ENCODE measurements at regions not wholly inside any gene's neighbourhood (a gene's known extent, or its start where the extent isn't known, plus 50 kb on each side); places are given as distances from the start of the nearest gene placed in this dataset.
A peak's percentile ranks its signal among the peaks of the same experiment; 100 is the strongest.

GRCh38 chr16:8237452-8237851 is 352.9 kb downstream of the TMEM114 start:
- DNase-seq (ENCODE audit: extremely low read depth in 1 of 11, low read depth in 9 of 11, low spot score in 4 of 11) = no peak

- DNase-seq (ENCODE audit: extremely low read depth in 1 of 11, low read depth in 9 of 11, low spot score in 4 of 11) = no peak
Measured at GRCh38 chr16:8236816-8237215, 353.5 kb downstream of the TMEM114 start.

- no peak for DNase-seq (ENCODE audit: extremely low read depth in 1 of 11, low read depth in 9 of 11, low spot score in 4 of 11)
Measured at GRCh38 chr16:8230497-8230896, 359.8 kb downstream of the TMEM114 start.

GRCh38 chr16:8229011-8229520 is 361.2 kb downstream of the TMEM114 start:
- no peak for DNase-seq (ENCODE audit: extremely low read depth in 1 of 11, low read depth in 9 of 11, low spot score in 4 of 11)

GRCh38 chr16:8217201-8217600 is 373.1 kb downstream of the TMEM114 start:
- no peak for DNase-seq (ENCODE audit: extremely low read depth in 1 of 11, low read depth in 9 of 11, low spot score in 4 of 11)

- no peak for DNase-seq (ENCODE audit: extremely low read depth in 1 of 11, low read depth in 9 of 11, low spot score in 4 of 11)
Measured at GRCh38 chr16:8204769-8205168, 385.5 kb downstream of the TMEM114 start.

- DNase-seq (ENCODE audit: extremely low read depth in 1 of 11, low read depth in 9 of 11, low spot score in 4 of 11) = no peak
Measured at GRCh38 chr16:8204096-8204495, 386.2 kb downstream of the TMEM114 start.

- DNase-seq (ENCODE audit: extremely low read depth in 1 of 11, low read depth in 9 of 11, low spot score in 4 of 11) = no peak
Measured at GRCh38 chr16:8203101-8203500, 387.2 kb downstream of the TMEM114 start.

- DNase-seq (ENCODE audit: extremely low read depth in 1 of 11, low read depth in 9 of 11, low spot score in 4 of 11) = no peak
Measured at GRCh38 chr16:8200839-8201238, 389.5 kb downstream of the TMEM114 start.

- no peak for DNase-seq (ENCODE audit: extremely low read depth in 1 of 11, low read depth in 9 of 11, low spot score in 4 of 11)
Measured at GRCh38 chr16:8199390-8199789, 390.9 kb downstream of the TMEM114 start.

- DNase-seq (ENCODE audit: extremely low read depth in 1 of 11, low read depth in 9 of 11, low spot score in 4 of 11) = no peak
Measured at GRCh38 chr16:8194794-8195193, 395.5 kb downstream of the TMEM114 start.

GRCh38 chr16:8188841-8189240 is 401.5 kb downstream of the TMEM114 start:
- DNase-seq (ENCODE audit: extremely low read depth in 1 of 11, low read depth in 9 of 11, low spot score in 4 of 11) = no peak

GRCh38 chr16:8187782-8188372 is 402.4 kb downstream of the TMEM114 start:
- DNase-seq (ENCODE audit: extremely low read depth in 1 of 11, low read depth in 9 of 11, low spot score in 4 of 11) = no peak

- no peak for DNase-seq (ENCODE audit: extremely low read depth in 1 of 11, low read depth in 9 of 11, low spot score in 4 of 11)
Measured at GRCh38 chr16:8184854-8185253, 405.5 kb downstream of the TMEM114 start.

GRCh38 chr16:8183176-8184099 is 406.9 kb downstream of the TMEM114 start:
- no peak for DNase-seq (ENCODE audit: extremely low read depth in 1 of 11, low read depth in 9 of 11, low spot score in 4 of 11)

- DNase-seq (ENCODE audit: extremely low read depth in 1 of 11, low read depth in 9 of 11, low spot score in 4 of 11) = peak in 6 of 11 donors; percentile 12 to 40 (median 21)
Measured at GRCh38 chr16:8182761-8183160, 407.6 kb downstream of the TMEM114 start.

GRCh38 chr16:8179615-8180014 is 410.7 kb downstream of the TMEM114 start:
- DNase-seq (ENCODE audit: extremely low read depth in 1 of 11, low read depth in 9 of 11, low spot score in 4 of 11) = peak in 4 of 11 donors; percentile 8 to 12 (median 10)

- DNase-seq (ENCODE audit: extremely low read depth in 1 of 11, low read depth in 9 of 11, low spot score in 4 of 11) = no peak
Measured at GRCh38 chr16:8178271-8178670, 412.0 kb downstream of the TMEM114 start.

- DNase-seq (ENCODE audit: extremely low read depth in 1 of 11, low read depth in 9 of 11, low spot score in 4 of 11) = no peak
Measured at GRCh38 chr16:8175411-8175810, 414.9 kb downstream of the TMEM114 start.

- peak; percentile 48 to 81 (median 69) for DNase-seq (ENCODE audit: extremely low read depth in 1 of 11, low read depth in 9 of 11, low spot score in 4 of 11)
Measured at GRCh38 chr16:8173111-8173644, 417.1 kb downstream of the TMEM114 start.
